ENCODE measurements at regions not wholly inside any gene's neighbourhood (a gene's known extent, or its start where the extent isn't known, plus 50 kb on each side); places are given as distances from the start of the nearest gene placed in this dataset.

DNA sequence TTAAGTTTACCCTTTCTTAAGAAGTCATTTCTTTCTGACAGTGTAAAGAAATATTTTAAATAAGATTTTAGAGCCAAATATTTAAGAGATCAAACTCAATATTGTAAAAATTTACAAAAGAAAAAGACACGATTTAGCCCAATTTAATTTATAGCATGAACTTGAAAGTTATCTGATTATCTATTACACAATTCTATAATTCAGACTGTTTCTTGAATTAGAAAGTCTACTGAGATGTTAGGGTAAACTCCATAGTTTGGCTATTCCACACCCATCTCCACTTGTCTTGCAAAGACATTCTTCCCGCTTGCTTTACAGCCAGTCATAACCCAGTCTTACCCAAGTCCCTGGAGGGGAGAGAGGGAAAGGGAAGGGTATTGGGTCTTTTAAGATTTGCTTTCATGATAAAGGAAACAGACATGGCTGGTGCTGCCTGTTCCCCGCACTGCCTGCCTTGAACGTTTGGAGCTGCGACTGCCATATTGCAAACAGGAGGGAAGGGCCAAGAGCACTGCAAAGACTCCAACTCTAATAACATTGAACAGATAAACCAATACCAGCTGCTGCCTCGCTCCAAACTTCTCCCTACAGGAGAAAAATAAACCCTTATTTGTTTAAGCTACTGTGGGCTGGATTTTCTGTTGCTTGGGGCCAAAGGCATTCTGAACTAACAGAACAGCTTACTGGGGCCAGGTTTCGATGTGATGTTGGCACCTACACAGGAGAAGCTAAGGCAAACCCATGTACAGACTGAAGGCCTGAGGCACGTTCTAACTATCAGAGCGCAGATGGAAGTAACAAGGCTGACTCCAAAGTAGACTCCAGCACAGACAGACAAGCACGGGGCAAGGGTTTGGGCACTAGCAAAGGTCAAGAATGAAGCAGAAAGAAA, 552.3 kb upstream of the JARID2 start:
- H3K36me3 ChIP-seq (ENCODE audit: insufficient read depth, low read length), result no peaks in the 10 kb centered on the region
- H3K9ac ChIP-seq (ENCODE audit: low read length), result no peak overlapping the region
- no peaks in the 10 kb centered on the region for H3F3A ChIP-seq (ENCODE audit: insufficient read depth, low read length, poor library complexity, severe bottlenecking)
- no peaks in the 10 kb centered on the region for H3K27me3 ChIP-seq (ENCODE audit: insufficient read depth, low read depth, low read length)
- H3K4me2 ChIP-seq (ENCODE audit: low read length), result no peak overlapping the region
- H2AFZ ChIP-seq (ENCODE audit: low read depth, low read length), result no peak overlapping the region
- H3K79me2 ChIP-seq (replicated peaks; ENCODE audit: insufficient read depth, low read length), result no peaks in the 10 kb centered on the region
- no peak overlapping the region for H3K4me3 ChIP-seq (ENCODE audit: low read length)
- H3K9me2 ChIP-seq (ENCODE audit: insufficient read depth, low read length), result no peaks in the 10 kb centered on the region
- H3K27ac ChIP-seq (ENCODE audit: low read length), result no peak overlapping the region
- no peaks in the 10 kb centered on the region for H3K9me3 ChIP-seq (ENCODE audit: low read length)
- no peak for TF ChIP-seq POLR2AphosphoS5 (IDR thresholded peaks at IDR 0.05)
- no peak for TF ChIP-seq TAF1 (IDR thresholded peaks at IDR 0.05; ENCODE audit: low read depth)
- TF ChIP-seq CTCF (IDR thresholded peaks at IDR 0.05; ENCODE audit: poor library complexity, severe bottlenecking), result no peak
- TF ChIP-seq EZH2 (IDR thresholded peaks at IDR 0.05; ENCODE audit: borderline replicate concordance, insufficient read depth, low read length, poor library complexity, severe bottlenecking), result no peak
- no peak for TF ChIP-seq REST (IDR thresholded peaks at IDR 0.05; ENCODE audit: borderline replicate concordance)
- no peak for TF ChIP-seq EP300 (conservative IDR thresholded peaks at IDR 0.05; ENCODE audit: poor library complexity, severe bottlenecking)
- TF ChIP-seq SMC3 (conservative IDR thresholded peaks at IDR 0.05; ENCODE audit: poor library complexity), result no peak
- TF ChIP-seq RAD21 (conservative IDR thresholded peaks at IDR 0.05), result no peak
- TF ChIP-seq MXI1 (conservative IDR thresholded peaks at IDR 0.05; ENCODE audit: poor library complexity, severe bottlenecking), result no peak
- H4K20me1 ChIP-seq (ENCODE audit: insufficient read depth), result no peaks in the 10 kb centered on the region

DNA sequence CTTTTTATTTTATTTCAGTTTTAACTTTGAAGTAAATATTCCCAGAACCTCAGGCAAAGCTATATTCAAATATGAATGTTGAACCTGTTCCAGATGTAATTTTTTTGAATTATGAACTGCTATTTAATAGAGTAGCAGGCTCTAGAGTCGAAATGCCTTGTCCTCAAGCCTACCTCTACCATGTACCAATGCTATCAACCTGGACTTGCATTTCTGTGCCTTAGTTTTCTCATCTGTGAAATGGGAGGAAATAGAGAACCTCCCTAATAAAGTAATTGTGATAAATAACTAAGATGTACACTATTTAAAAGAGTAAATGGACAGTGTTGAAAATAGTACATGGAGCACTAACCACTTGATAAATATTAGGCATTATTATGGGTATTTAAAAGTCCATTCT, 551.6 kb upstream of the JARID2 start:
- Histone ChIP-seq H3K9me2 (ENCODE audit: insufficient read depth, low read length) (no peaks in the 10 kb centered on the region), H3K27me3 (ENCODE audit: insufficient read depth, low read depth, low read length) (no peaks in the 10 kb centered on the region), H3K4me3 (ENCODE audit: low read length) (no peak overlapping the region), H3K9ac (ENCODE audit: low read length) (no peak overlapping the region), H3F3A (ENCODE audit: insufficient read depth, low read length, poor library complexity, severe bottlenecking) (no peaks in the 10 kb centered on the region), H4K20me1 (ENCODE audit: insufficient read depth) (no peaks in the 10 kb centered on the region), H3K9me3 (ENCODE audit: low read length) (no peaks in the 10 kb centered on the region), H3K27ac (ENCODE audit: low read length) (no peak overlapping the region), H3K79me2 (replicated peaks; ENCODE audit: insufficient read depth, low read length) (no peaks in the 10 kb centered on the region), H3K36me3 (ENCODE audit: insufficient read depth, low read length) (no peaks in the 10 kb centered on the region), H3K4me2 (ENCODE audit: low read length) (no peak overlapping the region), H2AFZ (ENCODE audit: low read depth, low read length) (no peak overlapping the region)
- TF ChIP-seq MXI1 (conservative IDR thresholded peaks at IDR 0.05; ENCODE audit: poor library complexity, severe bottlenecking) (no peak), TAF1 (IDR thresholded peaks at IDR 0.05; ENCODE audit: low read depth) (no peak), SMC3 (conservative IDR thresholded peaks at IDR 0.05; ENCODE audit: poor library complexity) (no peak), POLR2AphosphoS5 (IDR thresholded peaks at IDR 0.05) (no peak), REST (IDR thresholded peaks at IDR 0.05; ENCODE audit: borderline replicate concordance) (no peak), CTCF (IDR thresholded peaks at IDR 0.05; ENCODE audit: poor library complexity, severe bottlenecking) (no peak), RAD21 (conservative IDR thresholded peaks at IDR 0.05) (no peak)
